Activated CD4-positive, alpha-beta memory T cell treated with anti-CD3 and anti-CD28 coated beads for 36 hours (primary cell): ENCODE measurements at regions not wholly inside any gene's neighbourhood (a gene's known extent, or its start where the extent isn't known, plus 50 kb on each side); places are given as distances from the start of the nearest gene placed in this dataset.
"Not testable (repeated sequence)": the region's sequence is repeated elsewhere in the genome, so short reads cannot be mapped to it uniquely, and the experiment has no call there.

Experiments
- CTCF ChIA-PET: fragments of 350-600 bp; sonication (Branson Sonifier 250); formaldehyde crosslinking; loops from one replicate; lab custom pipeline; 2021; ENCODE audit warnings: antibody characterized with exemption, inconsistent platforms; lab: Charles Lee
- POLR2A ChIA-PET: fragments of 350-600 bp; sonication (Branson Sonifier 250); formaldehyde crosslinking; loops from one replicate; lab custom pipeline; 2021; ENCODE audit warnings: antibody characterized with exemption; lab: Charles Lee
- DNase-seq: peaks from one replicate; pipeline ENCODE4 v3.0.0-alpha.2; 2020
- H3K27ac Mint-ChIP-seq: one replicate; pipeline ENCODE4 v1.8.0; 2021; ENCODE audit warnings: mixed read lengths
- H3K27me3 Mint-ChIP-seq: one replicate; pipeline ENCODE4 v1.8.0; 2021; ENCODE audit warnings: mixed read lengths
- H3K36me3 Mint-ChIP-seq: one replicate; pipeline ENCODE4 v1.8.0; 2021; ENCODE audit warnings: mixed read lengths
- H3K4me1 Mint-ChIP-seq: one replicate; pipeline ENCODE4 v1.8.0; 2021; ENCODE audit warnings: low read depth, mixed read lengths
- H3K4me3 Mint-ChIP-seq: one replicate; pipeline ENCODE4 v1.8.0; 2021; ENCODE audit warnings: mild to moderate bottlenecking, mixed read lengths
- H3K9me3 Mint-ChIP-seq: one replicate; pipeline ENCODE4 v1.8.0; 2021; ENCODE audit warnings: mixed read lengths
- intact Hi-C: fragments of 100-400 bp; cut with micrococcal nuclease; formaldehyde crosslinking; loops from one replicate; pipeline ENCODE4 v1.15.1; 2023

GRCh38 chr3:40680685-40681657 is 156.2 kb downstream of the ZNF621 start:
- POLR2A ChIA-PET, result no interaction called here
- H3K27me3 Mint-ChIP-seq, result peaks cover 3% of the 10 kb centered on the region
- DNase-seq, result no peak

GRCh38 chr3:40681658-40682055 is 156.9 kb downstream of the ZNF621 start:
- Mint-ChIP-seq H3K27ac (no peak overlapping the region), H3K9me3 (no peaks in the 10 kb centered on the region), H3K27me3 (peaks cover 6% of the 10 kb centered on the region), H3K4me1 (no peaks in the 10 kb centered on the region), H3K36me3 (no peaks in the 10 kb centered on the region), H3K4me3 (no peak overlapping the region)
- ChIA-PET CTCF (no interaction called here), POLR2A (no interaction called here)
- no peak for DNase-seq
- intact Hi-C loops, result no loop called here

More at GRCh38 chr3:40680685-40681657, 156.2 kb downstream of the ZNF621 start:
- CTCF ChIA-PET, result no interaction called here
- intact Hi-C loops, result no loop called here
- no peaks in the 10 kb centered on the region for H3K36me3 Mint-ChIP-seq
- no peaks in the 10 kb centered on the region for H3K9me3 Mint-ChIP-seq
- no peaks in the 10 kb centered on the region for H3K4me1 Mint-ChIP-seq
- no peak overlapping the region for H3K27ac Mint-ChIP-seq
- no peak overlapping the region for H3K4me3 Mint-ChIP-seq

DNA sequence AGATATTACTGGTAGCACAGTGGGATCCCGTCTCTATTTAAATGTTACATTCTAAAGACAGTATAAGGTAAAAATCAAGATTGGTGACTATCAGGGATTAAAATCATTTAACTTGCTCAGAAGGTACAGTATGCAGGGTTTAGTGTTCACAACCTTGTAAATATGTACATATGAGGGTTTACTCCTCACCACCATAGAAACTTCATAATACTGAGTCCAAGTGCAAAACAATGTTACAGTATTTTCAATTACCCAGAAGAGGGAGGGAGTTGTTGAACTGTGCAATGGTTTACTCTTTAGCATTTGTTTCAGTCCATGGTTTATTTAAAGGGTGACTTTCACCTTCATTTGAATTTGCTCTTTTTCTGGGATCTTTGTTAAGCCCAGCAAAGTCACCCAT is 165.1 kb downstream of the ZNF621 start:
- intact Hi-C loops, result no loop called here
- Mint-ChIP-seq H3K9me3 (no peaks in the 10 kb centered on the region), H3K27ac (no peak overlapping the region), H3K4me1 (no peaks in the 10 kb centered on the region), H3K36me3 (no peaks in the 10 kb centered on the region), H3K4me3 (no peak overlapping the region), H3K27me3 (peaks cover 34% of the 10 kb centered on the region)
- POLR2A ChIA-PET, result no interaction called here
- no peak for DNase-seq
- CTCF ChIA-PET, result no interaction called here

DNA sequence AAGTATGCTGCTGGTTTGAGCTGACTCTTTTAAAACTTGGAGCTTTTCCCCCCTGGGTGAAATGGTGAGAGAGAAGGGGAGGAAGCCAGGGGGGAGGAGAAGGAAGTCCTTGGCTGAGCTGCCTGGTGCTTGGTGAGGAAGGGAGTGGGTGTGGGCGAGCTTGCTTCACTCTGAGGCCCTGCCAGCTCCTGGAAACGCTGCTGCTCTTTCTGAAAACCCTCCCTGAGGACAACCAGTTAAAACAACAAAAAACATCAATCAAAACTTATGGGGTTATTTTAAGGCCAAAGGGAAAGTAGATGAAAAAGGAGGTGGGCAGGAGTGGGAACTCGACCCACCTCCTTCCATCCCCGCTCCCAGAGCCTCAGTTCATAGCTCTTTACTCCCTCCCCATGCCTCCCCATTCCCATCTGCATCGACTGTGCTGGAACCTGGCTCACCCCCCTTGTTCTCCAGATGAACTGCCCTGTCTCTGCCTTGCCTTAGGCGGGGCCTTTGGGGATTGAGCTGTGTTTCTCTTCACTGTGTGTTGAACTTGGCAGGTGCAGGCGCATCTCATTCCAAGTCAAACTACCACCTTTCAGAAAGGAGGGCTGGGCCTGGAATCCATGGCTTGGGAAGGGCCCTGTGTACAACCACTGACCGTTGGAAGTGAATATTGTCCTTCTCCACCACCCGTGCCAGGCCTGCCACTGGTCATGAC is 166.1 kb downstream of the ZNF621 start:
- Mint-ChIP-seq H3K4me1 (no peaks in the 10 kb centered on the region), H3K4me3 (no peak overlapping the region), H3K36me3 (no peaks in the 10 kb centered on the region), H3K27me3 (peaks cover 34% of the 10 kb centered on the region), H3K9me3 (no peaks in the 10 kb centered on the region), H3K27ac (no peak overlapping the region)
- no peak for DNase-seq
- ChIA-PET POLR2A (no interaction called here), CTCF (no interaction called here)
- intact Hi-C loops, result no loop called here

- DNase-seq, result no peak
- ChIA-PET POLR2A (no interaction called here), CTCF (no interaction called here)
- H3K36me3 Mint-ChIP-seq, result no peaks in the 10 kb centered on the region
- no peak overlapping the region for H3K4me3 Mint-ChIP-seq
- intact Hi-C loops, result no loop called here
- no peak overlapping the region for H3K27ac Mint-ChIP-seq
- H3K27me3 Mint-ChIP-seq, result peaks cover 36% of the 10 kb centered on the region
- H3K9me3 Mint-ChIP-seq, result no peaks in the 10 kb centered on the region
- H3K4me1 Mint-ChIP-seq, result no peaks in the 10 kb centered on the region
Measured at GRCh38 chr3:40691452-40691861, 166.7 kb downstream of the ZNF621 start.

DNA sequence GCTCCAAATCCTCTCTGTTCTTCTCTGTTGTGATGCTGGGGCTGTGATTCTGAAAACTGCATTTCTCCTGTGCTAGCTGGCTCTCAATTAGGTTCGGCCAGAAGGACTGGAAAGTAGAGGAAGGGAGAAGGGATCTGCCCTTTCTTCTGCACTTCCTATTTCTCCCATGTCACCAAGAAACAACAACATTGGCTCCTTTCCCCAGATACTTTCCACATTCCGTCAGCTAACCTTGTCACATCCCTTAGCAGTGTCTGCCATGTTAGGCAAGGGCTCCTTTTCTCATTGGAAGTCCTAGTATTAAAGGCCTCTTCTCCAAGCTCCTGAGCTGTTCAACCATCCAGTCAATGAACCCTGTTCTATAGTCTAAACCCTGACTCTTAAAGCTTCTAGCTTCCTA is 171.1 kb downstream of the ZNF621 start:
- DNase-seq, result no peak
- intact Hi-C loops, result no loop called here
- Mint-ChIP-seq H3K27me3 (peaks cover 25% of the 10 kb centered on the region), H3K36me3 (no peaks in the 10 kb centered on the region), H3K27ac (no peak overlapping the region), H3K4me1 (no peaks in the 10 kb centered on the region), H3K9me3 (peaks cover 2% of the 10 kb centered on the region), H3K4me3 (no peak overlapping the region)
- POLR2A ChIA-PET, result no interaction called here
- CTCF ChIA-PET, result no interaction called here

GRCh38 chr3:40698611-40699010 is 173.9 kb downstream of the ZNF621 start:
- H3K4me3 Mint-ChIP-seq, DNase-seq, H3K4me1 Mint-ChIP-seq, H3K9me3 Mint-ChIP-seq, CTCF ChIA-PET, intact Hi-C loops, H3K27ac Mint-ChIP-seq, H3K36me3 Mint-ChIP-seq, POLR2A ChIA-PET: not testable (repeated sequence)
- H3K27me3 Mint-ChIP-seq, result peaks cover 16% of the 10 kb centered on the region

DNA sequence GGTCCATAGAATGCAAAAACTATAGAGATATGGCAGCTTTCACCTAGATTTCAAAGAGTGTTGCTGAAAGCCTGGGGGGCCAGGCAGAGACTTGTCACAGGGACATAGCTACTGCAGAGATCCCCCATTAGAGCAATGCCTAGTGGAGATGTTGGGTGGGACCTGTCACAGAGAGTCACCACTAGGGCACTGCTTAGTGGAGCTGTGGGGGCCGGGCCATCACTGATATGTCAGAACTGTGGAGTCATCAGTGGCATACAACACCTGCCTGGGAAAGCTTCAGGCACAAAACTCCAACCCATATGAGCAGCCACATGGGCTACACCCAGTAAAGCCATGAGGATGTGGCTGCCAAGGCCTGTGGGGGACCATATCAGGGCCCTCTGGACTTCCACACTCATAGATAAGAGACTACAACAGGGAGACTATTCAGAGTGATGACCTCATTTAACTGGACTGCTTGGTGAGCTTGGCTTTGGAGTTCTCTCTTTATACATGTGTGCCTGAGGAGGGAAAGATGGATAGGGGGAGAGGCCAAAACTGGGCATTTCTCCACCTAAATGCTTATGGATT is 176.3 kb downstream of the ZNF621 start:
- H3K4me3 Mint-ChIP-seq, result no peak overlapping the region
- H3K27me3 Mint-ChIP-seq, result peaks cover 9% of the 10 kb centered on the region
- ChIA-PET POLR2A (no interaction called here), CTCF (no interaction called here)
- H3K27ac Mint-ChIP-seq, result no peak overlapping the region
- H3K9me3 Mint-ChIP-seq, result peaks cover 2% of the 10 kb centered on the region
- intact Hi-C loops, result no loop called here
- no peak for DNase-seq
- no peaks in the 10 kb centered on the region for H3K4me1 Mint-ChIP-seq
- H3K36me3 Mint-ChIP-seq, result no peaks in the 10 kb centered on the region

GRCh38 chr3:40704224-40704623 is 179.5 kb downstream of the ZNF621 start:
- Mint-ChIP-seq H3K4me1 (no peaks in the 10 kb centered on the region), H3K36me3 (no peaks in the 10 kb centered on the region), H3K27me3 (peaks cover 5% of the 10 kb centered on the region), H3K9me3 (peaks cover 2% of the 10 kb centered on the region), H3K27ac (no peak overlapping the region), H3K4me3 (no peak overlapping the region)
- DNase-seq, result no peak
- ChIA-PET CTCF (no interaction called here), POLR2A (no interaction called here)
- intact Hi-C loops, result no loop called here

DNA sequence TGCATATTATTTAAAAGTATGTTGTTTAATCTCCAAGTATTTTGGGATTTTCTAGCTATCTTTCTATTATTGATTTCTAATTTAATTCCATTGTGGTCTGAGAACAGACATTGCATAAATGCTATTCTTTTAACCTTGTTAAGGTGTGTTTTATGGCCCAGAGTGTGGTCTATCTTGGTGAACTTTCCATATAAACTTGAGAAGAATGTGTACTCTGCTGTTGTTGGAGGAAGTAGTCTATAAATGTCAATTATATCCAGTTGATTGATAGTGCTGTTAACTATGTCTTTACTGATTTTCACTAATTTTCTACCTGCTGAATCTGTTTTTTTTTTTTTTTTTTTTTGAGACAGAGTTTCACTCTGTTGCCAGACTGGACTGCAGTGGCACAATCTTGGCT is 180.9 kb downstream of the ZNF621 start:
- Mint-ChIP-seq H3K9me3 (no peaks in the 10 kb centered on the region), H3K4me1 (no peaks in the 10 kb centered on the region), H3K36me3 (no peaks in the 10 kb centered on the region), H3K27me3 (peaks cover 5% of the 10 kb centered on the region), H3K4me3 (no peak overlapping the region), H3K27ac (no peak overlapping the region)
- POLR2A ChIA-PET, result no interaction called here
- DNase-seq, result no peak
- CTCF ChIA-PET, result no interaction called here
- intact Hi-C loops, result no loop called here

DNA sequence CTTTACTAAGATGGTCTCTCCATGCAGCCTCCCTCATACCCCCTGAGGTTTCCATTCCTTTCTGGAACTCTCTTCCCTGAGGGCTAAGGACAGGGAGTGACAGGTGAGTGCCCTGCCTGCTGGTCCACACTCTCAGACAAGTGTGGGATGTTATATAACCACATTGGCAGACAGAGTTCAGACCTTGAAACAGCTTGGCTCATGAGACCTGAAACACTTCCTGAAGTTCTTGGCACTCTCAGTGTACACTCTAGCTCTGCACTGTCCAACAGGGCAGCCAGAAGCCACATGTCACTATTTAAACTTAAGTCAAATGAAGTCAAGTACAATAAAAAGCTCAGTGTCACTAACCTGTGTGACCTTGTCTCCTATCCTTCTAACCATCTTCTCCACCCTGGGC is 188.5 kb downstream of the ZNF621 start:
- DNase-seq, result no peak
- H3K4me1 Mint-ChIP-seq, result no peaks in the 10 kb centered on the region
- no peak overlapping the region for H3K27ac Mint-ChIP-seq
- ChIA-PET CTCF (no interaction called here), POLR2A (no interaction called here)
- no peaks in the 10 kb centered on the region for H3K36me3 Mint-ChIP-seq
- intact Hi-C loops, result no loop called here
- H3K9me3 Mint-ChIP-seq, result no peaks in the 10 kb centered on the region
- peaks cover 23% of the 10 kb centered on the region for H3K27me3 Mint-ChIP-seq
- no peak overlapping the region for H3K4me3 Mint-ChIP-seq

- peaks cover 23% of the 10 kb centered on the region for H3K27me3 Mint-ChIP-seq
- no peaks in the 10 kb centered on the region for H3K4me1 Mint-ChIP-seq
- intact Hi-C loops, result no loop called here
- no peak for DNase-seq
- ChIA-PET POLR2A (no interaction called here), CTCF (no interaction called here)
- no peaks in the 10 kb centered on the region for H3K9me3 Mint-ChIP-seq
- H3K36me3 Mint-ChIP-seq, result no peaks in the 10 kb centered on the region
- H3K27ac Mint-ChIP-seq, result no peak overlapping the region
- no peak overlapping the region for H3K4me3 Mint-ChIP-seq
Measured at GRCh38 chr3:40713795-40714194, 189.0 kb downstream of the ZNF621 start.
